ENCODE measurements at regions not wholly inside any gene's neighbourhood (a gene's known extent, or its start where the extent isn't known, plus 50 kb on each side); places are given as distances from the start of the nearest gene placed in this dataset.
A peak's percentile ranks its signal among the peaks of the same experiment; 100 is the strongest.

GRCh38 chr11:10629411-10630002, 61.0 kb upstream of the LYVE1 start:
- H2BK120ac ChIP-seq (replicated peaks; ENCODE audit: low read depth, low read length) = no peak overlapping the region
- H3K27me3 ChIP-seq (replicated peaks in 1 of 4; ENCODE audit: control insufficient read depth in 3 of 4, extremely low read depth in 1 of 4, insufficient read depth in 3 of 4, low read length in 3 of 4) = no peaks in the 10 kb centered on the region
- no peak overlapping the region for H2BK20ac ChIP-seq (ENCODE audit: low read length)
- no peak overlapping the region for H2BK15ac ChIP-seq (ENCODE audit: low read length)
- no peak overlapping the region for H2AK5ac ChIP-seq (ENCODE audit: low read depth, low read length)
- H3K18ac ChIP-seq (ENCODE audit: extremely low read depth, low read length) = no peak overlapping the region
- no peak overlapping the region for H3K14ac ChIP-seq (ENCODE audit: insufficient read length)
- no peak overlapping the region for H4K91ac ChIP-seq (replicated peaks; ENCODE audit: insufficient read length, low read length)
- no peak overlapping the region for H2AFZ ChIP-seq (ENCODE audit: low read length)
- no peak for FAIRE-seq
- no peak overlapping the region for H2BK5ac ChIP-seq (ENCODE audit: low read depth, low read length)
- no peak overlapping the region for H3K4me3 ChIP-seq (ENCODE audit: extremely low read depth in 1 of 4, insufficient read depth in 2 of 4, low read depth in 3 of 4, low read length in 4 of 4)
- H3K79me1 ChIP-seq (ENCODE audit: low read depth, low read length) = no peaks in the 10 kb centered on the region
- no peaks in the 10 kb centered on the region for H3K79me2 ChIP-seq (ENCODE audit: control insufficient read depth in 1 of 2, insufficient read depth in 2 of 2, low read length in 2 of 2)
- H3K23me2 ChIP-seq (ENCODE audit: low read depth, low read length) = no peaks in the 10 kb centered on the region
- DNase-seq (ENCODE audit: low read depth in 1 of 2, low spot score in 2 of 2) = peak in 1 of 2 experiments; percentile 34
- no peak overlapping the region for H4K5ac ChIP-seq (ENCODE audit: insufficient read length, low read depth, low read length)
- 93% methylated on average over 13 of the region's 13 CpGs; no CpG with 5 or more reads in 1 of the 2 experiments for WGBS, 2 experiments (ENCODE audit: extremely low coverage in 1 of 2, insufficient coverage in 1 of 2, insufficient read length in 1 of 2, insufficient replicate concordance in 2 of 2, low coverage in 1 of 2, low lambda C conversion rate in 2 of 2, missing lambda C conversion rate in 1 of 2)
- H3K9me3 ChIP-seq (ENCODE audit: insufficient read depth in 2 of 2, low read depth in 1 of 2, low read length in 1 of 2) = no peaks in the 10 kb centered on the region
- ChIA-PET POLR2A (ENCODE audit: partially characterized antibody) (interaction anchor here (0.7 kb wide), 1 partner anchor 24 kb away, joined by 3 read pairs; no protein-coding TSS in a partner anchor), CTCF (ENCODE audit: partially characterized antibody) (interaction anchor here (1.0 to 5.4 kb wide), 5 partner anchors 7 to 223 kb away, joined by 3 to 43 read pairs (median 3); no protein-coding TSS in a partner anchor)
- H3K4me1 ChIP-seq (replicated peaks in 1 of 4; ENCODE audit: control insufficient read depth in 3 of 4, insufficient read depth in 4 of 4, low read length in 3 of 4) = no peaks in the 10 kb centered on the region; a peak in 1 of 7 replicates
- no peak overlapping the region for H2BK12ac ChIP-seq (ENCODE audit: low read depth, low read length)
- no peak overlapping the region for H3K9ac ChIP-seq (replicated peaks in 1 of 4; ENCODE audit: extremely low read depth in 1 of 4, low read depth in 3 of 4, low read length in 3 of 4)
- H3K4ac ChIP-seq (replicated peaks; ENCODE audit: insufficient read length, low read depth, low read length) = no peak overlapping the region
- H3K23ac ChIP-seq (ENCODE audit: insufficient read length) = no peak overlapping the region
- H3K4me2 ChIP-seq (ENCODE audit: insufficient read depth in 1 of 2, low read depth in 2 of 2, low read length in 2 of 2) = no peak overlapping the region
- no peak overlapping the region for H4K8ac ChIP-seq (ENCODE audit: extremely low read depth, insufficient read depth, low read length)
- H4K20me1 ChIP-seq (replicated peaks in 1 of 2; ENCODE audit: control insufficient read depth in 1 of 2, insufficient read depth in 2 of 2, low read length in 2 of 2) = no peaks in the 10 kb centered on the region
- no peaks in the 10 kb centered on the region for H3K36me3 ChIP-seq (ENCODE audit: control insufficient read depth in 2 of 4, insufficient read depth in 4 of 4, low read length in 3 of 4)
- H3K56ac ChIP-seq (replicated peaks; ENCODE audit: insufficient read length, low read depth, low read length) = no peak overlapping the region
- H3K27ac ChIP-seq (ENCODE audit: low read depth, low read length) = no peak overlapping the region
- TF ChIP-seq SP4 (IDR thresholded peaks at IDR 0.05; ENCODE audit: low read length) (no peak), KDM1A (IDR thresholded peaks at IDR 0.05; ENCODE audit: borderline replicate concordance, low read length) (no peak), CEBPB (IDR thresholded peaks at IDR 0.05; ENCODE audit: low read depth, low read length) (no peak), POLR2AphosphoS5 (IDR thresholded peaks at IDR 0.05; ENCODE audit: low read depth, low read length) (no peak), SIRT6 (IDR thresholded peaks at IDR 0.05; ENCODE audit: low read length) (no peak), NRF1 (IDR thresholded peaks at IDR 0.05; ENCODE audit: low read depth, low read length) (no peak), TEAD4 (IDR thresholded peaks at IDR 0.05; ENCODE audit: low read depth, low read length) (no peak), NANOG (IDR thresholded peaks at IDR 0.05; ENCODE audit: insufficient read depth, low read depth, low read length, poor library complexity, severe bottlenecking) (no peak), KDM5A (IDR thresholded peaks at IDR 0.05; ENCODE audit: low read length) (no peak), ZNF274 (IDR thresholded peaks at IDR 0.05; ENCODE audit: borderline replicate concordance, extremely low read depth, low read length) (no peak)
- TF ChIP-seq, protein P1, sequence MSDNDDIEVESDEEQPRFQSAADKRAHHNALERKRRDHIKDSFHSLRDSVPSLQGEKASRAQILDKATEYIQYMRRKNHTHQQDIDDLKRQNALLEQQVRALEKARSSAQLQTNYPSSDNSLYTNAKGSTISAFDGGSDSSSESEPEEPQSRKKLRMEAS (IDR thresholded peaks at IDR 0.05) = no peak

Measured in H1 (cell line).